Astrocyte of the spinal cord (primary cell): ENCODE measurements at regions not wholly inside any gene's neighbourhood (a gene's known extent, or its start where the extent isn't known, plus 50 kb on each side); places are given as distances from the start of the nearest gene placed in this dataset.

Source experiments
- DNase-seq: peaks from one replicate; pipeline ENCODE4 v3.0.0; 2011; ENCODE audit warnings: low read depth, low spot score
- H3K4me3 ChIP-seq: 2 replicates; pipeline ENCODE4 v1.5.1; 2011; ENCODE audit warnings: low read depth, mild to moderate bottlenecking, low read length, moderate library complexity
- in situ Hi-C: cut with HindIII; loops from 2 replicates; pipeline ENCODE4 v1.10.0; 2017; ENCODE audit warnings: low sequenced_read_pairs
- TF ChIP-seq, protein P1 (sequence below): IDR thresholded peaks from 2 replicates; pipeline ENCODE4 v1.5.1; 2012; ENCODE audit warnings: low read depth, mild to moderate bottlenecking, low read length, inconsistent platforms

DNA sequence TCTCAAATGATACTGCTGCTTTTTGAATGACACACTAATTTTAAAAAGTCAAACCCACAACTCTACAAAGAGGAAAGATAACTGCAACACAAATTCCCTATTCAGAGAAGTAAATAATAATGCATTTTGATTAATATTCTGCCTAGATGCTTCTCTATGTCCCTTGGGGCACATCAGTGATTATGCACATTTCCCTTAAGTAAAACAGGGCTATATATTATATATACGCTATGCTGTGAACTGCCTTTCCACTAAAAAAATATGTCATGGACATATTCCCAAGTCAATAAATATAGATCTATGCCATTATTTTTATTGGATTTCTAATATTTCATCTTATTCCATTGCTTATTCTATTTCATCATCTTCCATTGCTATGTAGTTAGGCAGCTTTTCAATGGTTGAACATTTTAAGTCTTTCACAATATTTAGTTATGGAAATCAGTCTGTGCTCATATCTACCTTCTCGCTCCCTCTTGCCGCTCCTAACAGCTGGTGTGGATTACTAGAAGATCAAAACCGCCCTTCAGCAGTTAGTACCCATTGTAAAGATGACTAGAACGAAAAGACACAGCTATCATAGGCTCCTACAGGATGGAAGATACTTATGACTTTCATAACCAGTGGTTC, 468.2 kb upstream of the GOT2 start:
- no peak for DNase-seq
- in situ Hi-C loops, result no loop called here

DNA sequence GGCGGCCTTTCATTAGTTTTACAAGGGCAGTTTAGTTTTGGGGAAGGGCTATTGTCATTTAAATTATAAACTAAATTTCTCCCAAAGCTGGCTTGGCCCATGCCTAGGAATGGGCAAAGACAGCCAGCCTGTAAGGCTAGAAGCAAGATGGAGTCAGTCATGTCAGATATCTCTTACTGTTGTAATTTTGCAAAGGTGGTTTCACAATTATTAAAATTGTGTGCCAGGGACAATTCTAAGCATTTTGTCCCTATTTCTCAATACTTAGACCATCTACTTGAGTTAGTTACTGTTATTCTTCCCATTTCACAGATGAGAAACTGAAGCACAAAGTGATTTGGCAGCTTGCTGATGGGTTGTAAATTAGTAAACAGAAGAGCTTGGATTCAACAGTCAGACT, 467.7 kb upstream of the GOT2 start:
- no peak for DNase-seq
- H3K4me3 ChIP-seq, result no peak overlapping the region
- in situ Hi-C loops, result no loop called here
- TF ChIP-seq, protein P1, sequence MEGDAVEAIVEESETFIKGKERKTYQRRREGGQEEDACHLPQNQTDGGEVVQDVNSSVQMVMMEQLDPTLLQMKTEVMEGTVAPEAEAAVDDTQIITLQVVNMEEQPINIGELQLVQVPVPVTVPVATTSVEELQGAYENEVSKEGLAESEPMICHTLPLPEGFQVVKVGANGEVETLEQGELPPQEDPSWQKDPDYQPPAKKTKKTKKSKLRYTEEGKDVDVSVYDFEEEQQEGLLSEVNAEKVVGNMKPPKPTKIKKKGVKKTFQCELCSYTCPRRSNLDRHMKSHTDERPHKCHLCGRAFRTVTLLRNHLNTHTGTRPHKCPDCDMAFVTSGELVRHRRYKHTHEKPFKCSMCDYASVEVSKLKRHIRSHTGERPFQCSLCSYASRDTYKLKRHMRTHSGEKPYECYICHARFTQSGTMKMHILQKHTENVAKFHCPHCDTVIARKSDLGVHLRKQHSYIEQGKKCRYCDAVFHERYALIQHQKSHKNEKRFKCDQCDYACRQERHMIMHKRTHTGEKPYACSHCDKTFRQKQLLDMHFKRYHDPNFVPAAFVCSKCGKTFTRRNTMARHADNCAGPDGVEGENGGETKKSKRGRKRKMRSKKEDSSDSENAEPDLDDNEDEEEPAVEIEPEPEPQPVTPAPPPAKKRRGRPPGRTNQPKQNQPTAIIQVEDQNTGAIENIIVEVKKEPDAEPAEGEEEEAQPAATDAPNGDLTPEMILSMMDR, result no peak

More for the DNA sequence above, 468.2 kb upstream of the GOT2 start:
- TF ChIP-seq, protein P1, result no peak
- no peak overlapping the region for H3K4me3 ChIP-seq

DNA sequence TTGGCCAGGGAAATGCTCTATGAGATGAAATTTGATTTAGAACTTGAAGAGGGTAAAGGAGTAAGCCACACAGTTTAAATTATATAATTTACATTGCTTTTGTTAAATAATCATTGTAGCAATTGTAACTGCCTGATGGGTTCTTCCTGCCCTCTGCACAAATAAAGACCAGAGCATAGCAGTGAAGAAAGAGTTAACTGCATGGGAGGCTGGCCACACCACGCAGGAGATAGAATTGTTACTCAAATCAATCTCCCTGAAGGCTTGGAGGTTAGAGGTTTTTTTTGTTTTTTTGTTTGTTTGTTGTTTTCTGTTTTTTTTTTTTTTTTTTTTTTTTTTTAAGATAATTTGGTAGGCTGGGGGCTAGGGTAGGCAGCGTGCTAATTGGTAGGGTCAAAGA, 467.0 kb upstream of the GOT2 start:
- in situ Hi-C loops, result no loop called here
- TF ChIP-seq, protein P1, result no peak
- no peak overlapping the region for H3K4me3 ChIP-seq
- DNase-seq, result no peak

DNA sequence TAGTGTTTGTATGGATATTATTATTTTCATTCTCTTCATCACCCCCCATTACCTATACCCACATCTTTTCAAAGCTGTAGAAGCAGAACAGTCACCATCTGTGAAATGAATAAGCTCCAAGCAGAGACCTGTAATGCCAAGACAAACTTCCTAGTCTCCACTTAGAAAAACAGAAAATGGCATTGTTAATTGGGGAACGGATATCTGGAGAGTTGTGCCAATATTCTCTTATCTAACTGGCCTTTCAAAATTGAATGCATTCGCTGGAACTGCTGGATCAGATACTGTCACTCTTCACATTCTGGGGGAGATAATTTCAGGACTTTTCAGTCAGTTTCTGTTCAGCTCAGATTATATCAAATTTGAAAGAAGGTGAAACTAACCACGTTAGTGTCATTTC, 464.4 kb upstream of the GOT2 start:
- TF ChIP-seq, protein P1, result no peak
- in situ Hi-C loops, result no loop called here
- no peak overlapping the region for H3K4me3 ChIP-seq
- DNase-seq, result no peak

DNA sequence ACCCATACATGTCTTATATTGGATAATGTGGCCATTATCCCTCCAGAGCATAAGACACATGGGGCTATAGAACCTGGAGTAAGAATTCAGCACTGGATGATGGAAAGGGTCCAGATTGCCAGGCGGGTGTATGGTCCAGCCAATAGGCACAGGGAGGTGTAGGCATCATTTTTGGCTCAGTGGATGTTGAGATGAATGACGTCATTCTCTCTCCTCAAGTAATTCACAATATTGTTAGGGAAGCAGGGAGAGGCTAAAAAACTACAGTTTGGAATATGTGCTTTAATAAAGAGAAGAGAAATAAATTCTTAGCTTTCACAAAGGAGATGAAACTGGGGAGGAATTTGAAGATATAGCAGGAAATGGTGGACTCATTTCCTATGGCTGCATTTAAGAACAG, 461.1 kb upstream of the GOT2 start:
- H3K4me3 ChIP-seq, result no peak overlapping the region
- TF ChIP-seq, protein P1, result no peak
- no peak for DNase-seq
- in situ Hi-C loops, result no loop called here

DNA sequence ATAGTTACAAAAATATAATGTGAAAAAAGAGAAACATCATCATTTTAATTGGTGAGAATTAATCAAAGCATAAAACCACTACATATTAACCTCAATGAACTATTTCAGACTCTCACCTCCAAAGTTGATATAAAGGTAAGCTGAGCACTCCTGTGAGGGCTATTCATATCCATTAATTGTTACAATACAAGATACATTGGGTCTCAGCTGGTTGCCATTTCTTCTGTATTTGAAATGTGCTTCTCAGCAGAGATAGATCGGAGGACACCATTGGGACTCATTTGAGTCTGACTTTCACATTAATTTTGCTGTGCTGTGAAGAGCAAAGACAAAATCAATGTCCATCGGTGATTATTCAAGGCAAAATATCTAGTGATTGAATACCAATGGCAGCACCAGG, 459.5 kb upstream of the GOT2 start:
- in situ Hi-C loops, result no loop called here
- TF ChIP-seq, protein P1, result no peak
- no peak for DNase-seq

More for the DNA sequence above, 459.5 kb upstream of the GOT2 start:
- no peak overlapping the region for H3K4me3 ChIP-seq
